HG03521 (cell line): ENCODE measurements at regions not wholly inside any gene's neighbourhood (a gene's known extent, or its start where the extent isn't known, plus 50 kb on each side); places are given as distances from the start of the nearest gene placed in this dataset.
"Not testable (repeated sequence)": the region's sequence is repeated elsewhere in the genome, so short reads cannot be mapped to it uniquely, and the experiment has no call there.

Experiments used
- ATAC-seq: cut with Tn5 transposase; IDR thresholded peaks from one replicate; pipeline ENCODE4 v1.9.1; 2021; ENCODE audit warnings: mild to moderate bottlenecking, moderate library complexity; ENCODE audit not compliant: unreplicated experiment

DNA sequence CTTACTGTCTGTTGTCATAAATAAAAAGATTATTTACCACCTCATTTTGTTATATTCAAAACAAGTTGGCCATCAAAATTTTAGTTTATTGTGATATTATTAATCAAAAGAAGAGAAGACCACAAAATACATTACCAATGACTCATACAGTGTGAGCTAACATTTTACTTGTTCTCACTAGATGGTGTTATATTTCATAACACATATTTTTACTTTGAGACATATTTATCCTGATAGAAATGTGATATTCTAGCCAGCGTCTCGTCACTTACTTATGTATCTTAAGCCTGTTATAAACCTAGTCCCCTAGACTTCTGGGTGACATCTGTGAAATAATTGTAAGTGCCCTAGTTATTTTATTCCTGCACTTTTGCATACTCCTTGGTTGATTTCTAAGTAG is 263.2 kb downstream of the CDH7 start:
- no peak for ATAC-seq

- ATAC-seq: no peak
Measured at GRCh38 chr18:66011916-66012315, 261.1 kb downstream of the CDH7 start.

GRCh38 chr18:66005831-66006588 is 255.2 kb downstream of the CDH7 start:
- no peak for ATAC-seq

DNA sequence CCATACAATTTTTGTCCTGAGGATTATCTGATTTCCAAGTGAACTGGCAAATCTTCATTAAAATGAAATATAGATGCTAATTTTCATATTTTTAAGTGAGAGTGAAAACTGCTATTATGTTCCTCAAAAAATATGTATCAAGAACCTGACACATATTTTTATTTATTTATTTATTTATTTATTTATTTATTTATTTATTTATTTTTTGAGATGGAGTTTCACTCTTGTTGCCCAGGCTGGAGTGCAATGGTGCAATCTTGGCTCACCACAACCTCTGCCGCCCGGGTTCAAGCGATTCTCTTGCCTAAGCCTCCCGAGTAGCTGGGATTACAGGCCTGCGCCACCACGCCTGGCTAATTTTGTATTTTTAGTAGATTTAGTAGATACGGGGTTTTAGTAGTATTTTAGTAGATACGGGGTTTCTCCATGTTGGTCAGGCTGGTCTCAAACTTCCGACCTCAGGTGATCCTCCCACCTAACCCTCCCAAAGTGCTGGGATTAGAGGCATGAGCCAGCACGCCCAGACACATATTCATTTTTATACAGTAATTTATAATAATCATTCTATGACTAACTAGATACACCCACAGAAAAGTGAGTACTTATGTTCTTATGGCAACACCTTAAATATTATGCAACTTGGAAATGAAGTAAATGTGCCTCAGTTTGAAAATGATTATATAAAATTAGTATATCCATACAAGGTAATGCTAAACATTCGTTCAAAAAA is 248.3 kb downstream of the CDH7 start:
- not testable (repeated sequence) for ATAC-seq

GRCh38 chr18:65995206-65995605 is 244.4 kb downstream of the CDH7 start:
- ATAC-seq: no peak

DNA sequence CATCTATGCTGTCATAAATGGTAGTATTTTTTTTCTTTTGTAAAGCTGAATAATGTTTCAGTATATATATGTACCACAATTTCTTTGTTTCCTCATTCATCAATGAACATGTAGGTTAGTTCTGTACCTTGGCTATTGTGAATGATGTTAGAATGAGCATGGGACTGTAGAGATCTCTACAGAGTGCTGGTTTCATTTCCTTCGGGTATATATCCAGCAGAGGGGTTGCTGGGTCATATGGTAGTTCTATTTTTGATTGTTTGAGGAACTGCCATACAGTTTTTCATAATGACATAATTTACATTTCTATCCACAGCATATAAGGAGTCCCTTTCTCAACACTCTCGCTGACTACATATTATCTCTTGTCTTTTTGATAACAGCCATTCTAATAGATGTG is 243.5 kb downstream of the CDH7 start:
- no peak for ATAC-seq

GRCh38 chr18:65990944-65991708 is 240.3 kb downstream of the CDH7 start:
- ATAC-seq: no peak

GRCh38 chr18:65990174-65990690 is 239.4 kb downstream of the CDH7 start:
- no peak for ATAC-seq

DNA sequence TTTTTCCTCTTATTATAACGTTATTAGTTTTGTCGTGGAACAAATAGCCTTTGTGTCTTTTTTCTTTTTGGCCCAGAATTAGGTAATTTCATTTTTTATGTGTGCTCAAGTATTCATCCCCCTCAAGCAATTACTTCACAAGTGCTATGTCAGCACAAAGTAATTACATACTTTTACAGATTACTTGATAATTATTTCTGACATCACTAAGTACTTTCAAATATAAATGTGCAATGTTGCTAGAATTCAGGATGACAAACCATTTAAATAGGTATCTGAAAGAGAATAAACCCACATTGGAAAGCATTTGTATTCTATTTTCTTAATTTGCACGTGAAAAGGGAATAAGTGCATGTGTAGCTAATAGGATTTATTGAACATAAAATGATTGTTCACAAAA is 238.2 kb downstream of the CDH7 start:
- ATAC-seq: no peak

GRCh38 chr18:65988386-65988785 is 237.6 kb downstream of the CDH7 start:
- ATAC-seq: no peak

DNA sequence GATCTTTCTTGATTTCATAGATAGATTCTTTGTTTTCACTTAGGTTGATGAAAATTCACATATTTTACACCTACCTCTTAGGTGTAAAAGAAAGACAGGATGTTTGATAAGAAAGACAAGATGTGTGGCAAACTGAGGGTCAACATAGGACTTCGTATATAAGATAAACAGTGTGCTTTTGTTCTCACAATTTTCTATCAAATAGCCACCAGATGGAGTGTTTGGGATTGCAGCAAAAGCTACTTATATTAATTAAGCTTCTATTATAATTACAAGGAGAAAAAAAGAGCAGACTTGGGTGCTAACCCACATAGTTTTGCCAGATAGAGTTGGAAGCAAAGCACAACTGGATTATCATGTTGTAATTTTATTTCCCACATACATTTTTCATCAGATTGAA is 232.9 kb downstream of the CDH7 start:
- ATAC-seq: no peak

DNA sequence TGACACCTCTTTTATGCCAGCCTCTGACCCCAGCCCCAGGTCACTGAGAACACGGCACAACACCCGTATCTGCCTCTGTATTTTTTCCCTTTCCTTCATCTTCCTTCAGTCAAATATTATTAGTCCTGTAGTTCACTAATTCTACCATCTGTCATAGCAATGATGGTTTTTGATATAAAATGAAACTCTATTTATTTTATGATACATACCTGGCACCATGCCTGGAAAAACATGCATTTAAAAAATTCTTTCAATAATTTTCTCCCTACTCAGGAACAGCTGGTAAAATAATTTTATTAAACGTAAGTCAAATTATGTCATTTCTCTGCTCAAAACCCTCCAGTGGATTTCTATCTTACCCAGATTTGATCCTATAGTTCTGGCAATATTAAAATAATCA is 224.7 kb downstream of the CDH7 start:
- ATAC-seq: no peak

- no peak for ATAC-seq
Measured at GRCh38 chr18:65974758-65975157, 223.9 kb downstream of the CDH7 start.

DNA sequence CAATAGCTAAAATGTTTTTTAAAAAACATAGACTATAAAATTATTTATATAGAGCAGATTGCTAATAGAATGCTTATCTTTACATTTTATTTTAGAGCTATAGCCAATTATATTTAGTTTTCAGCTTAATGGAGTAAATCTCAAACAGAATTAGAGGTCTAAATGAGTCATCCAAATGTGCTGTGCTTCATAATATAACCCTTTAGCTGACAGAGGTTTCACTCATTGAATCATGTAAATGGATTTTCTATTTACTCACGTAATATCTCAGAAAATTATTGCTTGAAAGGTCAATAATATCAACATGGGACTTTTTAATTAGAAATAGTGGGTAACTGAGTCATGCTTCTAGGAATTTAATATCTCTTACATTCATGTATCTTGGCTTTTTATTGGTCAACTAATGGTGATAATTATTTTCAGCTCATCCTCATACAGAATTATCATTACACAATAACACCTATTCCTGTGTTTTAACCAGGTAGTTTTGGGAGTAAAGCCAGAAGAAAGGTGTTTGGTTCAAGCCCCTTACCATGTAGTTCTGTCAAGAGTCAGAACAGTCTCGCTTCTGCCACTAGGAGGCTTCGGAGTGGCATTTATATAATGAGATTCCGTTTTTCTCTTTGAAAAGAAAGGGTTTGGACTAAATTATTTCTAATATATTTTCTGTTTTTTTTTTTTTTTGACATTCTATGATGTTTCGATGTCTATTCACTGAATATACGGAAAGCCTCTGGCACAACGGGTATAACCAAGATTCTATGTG is 217.6 kb downstream of the CDH7 start:
- ATAC-seq: no peak

GRCh38 chr18:65955747-65956146 is 204.9 kb downstream of the CDH7 start:
- no peak for ATAC-seq

GRCh38 chr18:65954372-65954771 is 203.6 kb downstream of the CDH7 start:
- no peak for ATAC-seq

DNA sequence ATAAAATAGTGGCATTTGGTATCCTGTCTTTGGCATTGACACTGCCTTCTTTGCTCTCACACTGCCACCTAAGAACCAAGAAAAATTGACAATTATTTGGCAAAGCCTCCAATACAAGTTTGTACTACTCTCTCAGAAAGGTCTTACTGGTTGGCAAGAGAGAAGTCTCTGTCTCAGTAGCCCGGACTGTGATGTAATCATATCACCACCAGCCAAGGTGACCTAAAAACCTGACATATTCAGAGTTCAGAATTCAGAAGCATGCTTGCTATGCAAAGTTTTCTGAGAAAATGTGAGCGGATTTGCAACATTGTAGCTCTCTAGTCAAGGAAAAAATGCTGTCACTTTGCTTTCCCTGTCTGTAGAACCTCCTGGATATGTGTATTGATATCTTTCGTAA is 196.0 kb downstream of the CDH7 start:
- no peak for ATAC-seq

GRCh38 chr18:65943268-65943667 is 192.5 kb downstream of the CDH7 start:
- no peak for ATAC-seq

DNA sequence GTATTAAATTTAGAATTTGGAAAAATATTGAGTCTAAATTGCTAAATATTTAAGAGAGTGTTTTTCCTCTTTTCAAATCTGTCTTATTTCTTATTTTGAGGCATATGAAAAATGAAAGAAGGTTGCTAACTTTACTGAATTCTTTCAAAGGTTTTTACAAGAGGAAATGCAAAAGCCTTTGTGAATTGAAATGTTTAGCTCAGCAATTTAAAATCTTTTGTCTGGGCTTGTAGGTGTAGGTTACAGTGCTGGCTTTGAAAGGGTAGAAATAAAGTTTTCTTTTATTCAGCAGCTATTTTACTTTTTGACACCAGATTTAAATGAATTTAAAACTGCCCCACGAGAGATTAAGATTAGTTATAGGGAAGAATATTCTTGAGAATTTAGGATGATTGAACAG is 192.0 kb downstream of the CDH7 start:
- no peak for ATAC-seq

- no peak for ATAC-seq
Measured at GRCh38 chr18:65942104-65942503, 191.3 kb downstream of the CDH7 start.

- ATAC-seq: no peak
Measured at GRCh38 chr18:65941482-65941881, 190.7 kb downstream of the CDH7 start.
